Stimulated activated CD4-positive, alpha-beta T cell treated with anti-CD3 and anti-CD28 coated beads, Interleukin-12 subunit alpha, Interleukin-12 subunit beta, amount 100 ng/mL, for 4 hours (primary cell): ENCODE measurements at regions not wholly inside any gene's neighbourhood (a gene's known extent, or its start where the extent isn't known, plus 50 kb on each side); places are given as distances from the start of the nearest gene placed in this dataset.
"Not testable (repeated sequence)": the region's sequence is repeated elsewhere in the genome, so short reads cannot be mapped to it uniquely, and the experiment has no call there.

Experiments used
- DNase-seq: peaks from one replicate; pipeline ENCODE4 v3.0.0-alpha.2; 2020

GRCh38 chr4:152189451-152190179, 346.3 kb downstream of the FBXW7 start:
- no peak for DNase-seq

- DNase-seq: no peak
These were observed 347.1 kb downstream of the FBXW7 start for GRCh38 chr4:152188801-152189200.

- DNase-seq: no peak
These were observed 348.2 kb downstream of the FBXW7 start for GRCh38 chr4:152187693-152188092.

GRCh38 chr4:152185786-152186550, 349.9 kb downstream of the FBXW7 start:
- DNase-seq: no peak

GRCh38 chr4:152181150-152181549, 354.7 kb downstream of the FBXW7 start:
- no peak for DNase-seq

GRCh38 chr4:152180369-152180768, 355.5 kb downstream of the FBXW7 start:
- no peak for DNase-seq

- not testable (repeated sequence) for DNase-seq
These were observed 358.4 kb downstream of the FBXW7 start for GRCh38 chr4:152177538-152177937.

GRCh38 chr4:152176627-152177214, 359.2 kb downstream of the FBXW7 start:
- DNase-seq: no peak

GRCh38 chr4:152175586-152175985, 360.3 kb downstream of the FBXW7 start:
- no peak for DNase-seq

GRCh38 chr4:152172146-152172545, 363.7 kb downstream of the FBXW7 start:
- no peak for DNase-seq

GRCh38 chr4:152171556-152171955, 364.3 kb downstream of the FBXW7 start:
- DNase-seq: no peak

- no peak for DNase-seq
These were observed 366.2 kb downstream of the FBXW7 start for GRCh38 chr4:152169683-152170082.

GRCh38 chr4:152168987-152169616, 366.8 kb downstream of the FBXW7 start:
- no peak for DNase-seq

GRCh38 chr4:152166567-152166966, 369.3 kb downstream of the FBXW7 start:
- DNase-seq: no peak

- no peak for DNase-seq
These were observed 370.0 kb downstream of the FBXW7 start for GRCh38 chr4:152165846-152166245.

- DNase-seq: no peak
These were observed 370.7 kb downstream of the FBXW7 start for GRCh38 chr4:152165146-152165545.

- no peak for DNase-seq
These were observed 371.3 kb downstream of the FBXW7 start for GRCh38 chr4:152164561-152164960.

GRCh38 chr4:152162331-152162697, 373.6 kb downstream of the FBXW7 start:
- no peak for DNase-seq

- no peak for DNase-seq
These were observed 374.1 kb downstream of the FBXW7 start for GRCh38 chr4:152161676-152162330.

- DNase-seq: no peak
These were observed 375.6 kb downstream of the FBXW7 start for GRCh38 chr4:152160225-152160800.

- no peak for DNase-seq
These were observed 376.1 kb downstream of the FBXW7 start for GRCh38 chr4:152159773-152160172.

GRCh38 chr4:152158225-152158624, 377.7 kb downstream of the FBXW7 start:
- no peak for DNase-seq

- no peak for DNase-seq
These were observed 378.3 kb downstream of the FBXW7 start for GRCh38 chr4:152157629-152158028.
